Activated naive CD4-positive, alpha-beta T cell treated with anti-CD3 and anti-CD28 coated beads for 36 hours (primary cell): ENCODE measurements at regions not wholly inside any gene's neighbourhood (a gene's known extent, or its start where the extent isn't known, plus 50 kb on each side); places are given as distances from the start of the nearest gene placed in this dataset.
"Not testable (repeated sequence)": the region's sequence is repeated elsewhere in the genome, so short reads cannot be mapped to it uniquely, and the experiment has no call there.

ENCODE experiments used
- CTCF ChIA-PET: fragments of 350-600 bp; sonication (Branson Sonifier 250); formaldehyde crosslinking; loops from one replicate; lab custom pipeline; 2021; ENCODE audit warnings: antibody characterized with exemption; lab: Charles Lee
- DNase-seq: peaks from one replicate; pipeline ENCODE4 v3.0.0-alpha.2; 2020
- H3K27ac Mint-ChIP-seq: one replicate; pipeline ENCODE4 v1.8.0; 2021; ENCODE audit warnings: mild to moderate bottlenecking, mixed read lengths
- H3K27me3 Mint-ChIP-seq: one replicate; pipeline ENCODE4 v1.8.0; 2021; ENCODE audit warnings: low read depth, mixed read lengths
- H3K36me3 Mint-ChIP-seq: one replicate; pipeline ENCODE4 v1.8.0; 2021; ENCODE audit warnings: low read depth, mixed read lengths
- H3K4me1 Mint-ChIP-seq: one replicate; pipeline ENCODE4 v1.8.0; 2021; ENCODE audit warnings: low read depth, mixed read lengths
- H3K4me3 Mint-ChIP-seq: one replicate; pipeline ENCODE4 v1.8.0; 2021; ENCODE audit warnings: mild to moderate bottlenecking, moderate library complexity, mixed read lengths
- H3K9me3 Mint-ChIP-seq: one replicate; pipeline ENCODE4 v1.8.0; 2021; ENCODE audit warnings: mixed read lengths
- intact Hi-C: fragments of 100-400 bp; cut with micrococcal nuclease; formaldehyde crosslinking; loops from one replicate; pipeline ENCODE4 v1.15.1; 2023

DNA sequence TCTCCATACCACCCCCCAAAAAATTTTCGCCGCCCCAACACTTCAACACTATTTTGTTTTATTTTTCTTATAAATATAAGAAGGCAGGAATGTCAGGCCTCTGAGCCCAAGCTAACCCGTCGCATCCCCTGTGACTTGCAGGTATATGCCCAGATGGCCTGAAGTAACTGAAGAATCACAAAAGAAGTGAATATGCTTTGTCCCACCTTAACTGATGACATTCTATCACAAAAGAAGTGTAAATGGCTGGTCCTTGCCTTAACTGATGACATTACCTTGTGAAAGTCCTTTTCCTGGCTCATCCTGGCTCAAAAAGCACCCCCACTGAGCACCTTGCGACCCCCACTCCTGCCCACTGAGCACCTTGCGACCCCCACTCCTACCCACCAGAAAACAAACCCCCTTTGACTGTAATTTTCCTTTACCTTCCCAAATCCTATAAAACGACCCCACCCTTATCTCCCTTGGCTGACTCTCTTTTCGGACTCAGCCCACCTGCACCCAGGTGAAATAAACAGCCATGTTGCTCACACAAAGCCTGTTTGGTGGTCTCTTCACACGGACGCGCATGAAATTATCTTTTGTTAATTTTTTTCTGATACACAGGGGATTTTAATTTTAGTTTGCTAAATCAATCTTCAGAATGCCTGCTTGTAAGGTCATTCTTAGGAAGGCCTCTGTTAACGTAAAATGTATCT is 87.9 kb upstream of the CCDC180 start:
- DNase-seq, H3K27ac Mint-ChIP-seq, H3K4me1 Mint-ChIP-seq, H3K9me3 Mint-ChIP-seq, CTCF ChIA-PET, H3K4me3 Mint-ChIP-seq, H3K36me3 Mint-ChIP-seq: not testable (repeated sequence)
- intact Hi-C loops: loop anchor here (10.0 kb wide), 1 partner anchor 175 kb away; no protein-coding TSS in a partner anchor
- peaks cover 38% of the 10 kb centered on the region for H3K27me3 Mint-ChIP-seq

DNA sequence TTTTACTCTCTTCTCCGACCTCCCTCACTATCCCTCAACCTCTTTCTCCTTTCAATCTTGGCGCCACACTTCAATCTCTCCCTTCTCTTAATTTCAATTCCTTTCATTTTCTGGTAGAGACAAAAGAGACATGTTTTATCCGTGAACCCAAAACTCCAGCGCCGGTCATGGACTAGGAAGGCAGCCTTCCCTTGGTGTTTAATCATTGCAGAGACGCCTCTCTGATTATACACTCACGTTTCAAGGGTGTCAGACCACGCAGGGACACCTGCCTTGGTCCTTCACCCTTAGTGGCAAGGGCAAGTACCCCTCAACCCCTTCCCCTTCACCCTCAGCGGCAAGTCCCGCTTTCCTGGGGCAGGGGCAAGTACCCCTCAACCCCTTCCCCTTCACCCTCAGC is 92.3 kb upstream of the CCDC180 start:
- DNase-seq, intact Hi-C loops, CTCF ChIA-PET, H3K9me3 Mint-ChIP-seq, H3K4me3 Mint-ChIP-seq, H3K4me1 Mint-ChIP-seq, H3K36me3 Mint-ChIP-seq, H3K27ac Mint-ChIP-seq: not testable (repeated sequence)
- peaks cover 13% of the 10 kb centered on the region for H3K27me3 Mint-ChIP-seq

DNA sequence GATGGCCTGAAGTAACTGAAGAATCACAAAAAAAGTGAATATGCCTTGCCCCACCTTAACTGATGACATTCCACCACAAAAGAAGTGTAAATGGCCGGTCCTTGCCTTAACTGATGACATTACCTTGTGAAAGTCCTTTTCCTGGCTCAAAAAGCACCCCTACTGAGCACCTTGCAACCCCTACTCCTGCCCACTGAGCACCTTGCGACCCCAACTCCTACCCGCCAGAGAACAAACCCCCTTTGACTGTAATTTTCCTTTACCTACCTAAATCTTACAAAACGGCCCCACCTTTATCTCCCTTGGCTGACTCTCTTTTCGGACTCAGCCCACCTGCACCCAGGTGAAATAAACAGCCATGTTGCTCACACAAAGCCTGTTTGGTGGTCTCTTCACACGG is 92.9 kb upstream of the CCDC180 start:
- intact Hi-C loops, H3K27me3 Mint-ChIP-seq, CTCF ChIA-PET, DNase-seq, H3K36me3 Mint-ChIP-seq, H3K4me1 Mint-ChIP-seq, H3K4me3 Mint-ChIP-seq, H3K9me3 Mint-ChIP-seq, H3K27ac Mint-ChIP-seq: not testable (repeated sequence)

DNA sequence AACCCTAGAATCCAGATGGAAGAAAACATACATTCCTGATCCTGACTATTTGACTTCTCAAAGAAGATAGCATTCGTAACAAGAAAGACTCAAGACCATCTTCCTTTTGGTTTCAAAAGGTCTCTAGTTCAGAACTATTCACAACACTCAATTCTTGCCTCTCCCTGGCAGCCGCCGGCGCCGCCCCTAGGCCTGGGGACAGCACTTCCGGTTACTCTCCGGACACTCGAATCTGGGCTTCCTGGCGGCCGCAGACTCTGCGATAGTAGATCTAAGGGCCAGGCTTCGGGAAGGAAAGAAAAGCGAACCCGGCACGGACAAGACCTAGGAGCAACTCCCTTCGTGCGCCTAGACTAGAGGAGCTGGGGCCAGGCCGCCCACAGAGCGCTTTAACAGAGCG is 107.8 kb upstream of the CCDC180 start:
- intact Hi-C loops, H3K4me1 Mint-ChIP-seq, DNase-seq, CTCF ChIA-PET, H3K36me3 Mint-ChIP-seq, H3K27me3 Mint-ChIP-seq, H3K27ac Mint-ChIP-seq, H3K4me3 Mint-ChIP-seq, H3K9me3 Mint-ChIP-seq: not testable (repeated sequence)

DNA sequence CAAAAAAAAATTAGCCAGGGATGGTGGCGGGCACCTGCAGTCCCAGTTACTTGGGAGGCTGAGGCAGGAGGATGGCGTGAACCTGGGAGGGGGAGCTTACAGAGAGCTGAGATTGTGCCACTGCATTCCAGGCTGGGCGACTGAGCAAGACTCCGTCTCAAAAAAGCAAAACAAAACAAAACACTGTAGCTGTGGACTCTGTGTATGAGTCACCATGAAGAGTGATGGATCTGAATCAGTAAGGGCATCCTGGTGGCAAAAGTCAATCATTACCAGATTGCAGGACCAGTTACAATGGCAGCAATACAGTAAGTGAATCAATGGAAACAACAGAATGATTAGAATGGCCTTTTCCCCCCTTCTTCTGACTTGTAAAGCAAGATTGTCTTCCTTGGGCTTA is 113.7 kb upstream of the CCDC180 start:
- H3K27ac Mint-ChIP-seq, H3K36me3 Mint-ChIP-seq, H3K4me3 Mint-ChIP-seq, H3K4me1 Mint-ChIP-seq, H3K9me3 Mint-ChIP-seq, H3K27me3 Mint-ChIP-seq, CTCF ChIA-PET, DNase-seq, intact Hi-C loops: not testable (repeated sequence)

DNA sequence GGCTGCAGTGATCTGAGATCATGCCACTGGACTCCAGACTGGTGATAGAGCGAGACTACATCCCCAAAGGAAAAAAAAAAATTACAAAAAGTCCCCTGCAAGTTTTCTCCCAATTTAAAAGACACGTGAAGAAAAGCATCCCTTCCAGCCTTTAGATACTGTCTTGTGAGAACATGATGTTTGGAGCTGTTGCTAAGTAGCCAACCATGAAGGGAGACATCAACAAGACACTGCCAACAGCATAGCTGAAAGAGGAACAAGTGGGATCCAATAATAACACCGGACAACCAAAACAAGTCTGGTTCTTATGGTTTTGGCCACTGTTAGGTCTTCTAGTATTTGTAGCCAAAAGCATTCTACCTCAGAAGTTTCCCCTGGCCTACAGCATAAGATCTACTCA is 118.9 kb upstream of the CCDC180 start:
- Mint-ChIP-seq H3K27me3 (no peaks in the 10 kb centered on the region), H3K36me3 (no peaks in the 10 kb centered on the region), H3K27ac (no peak overlapping the region), H3K4me3 (no peak overlapping the region), H3K4me1 (no peaks in the 10 kb centered on the region), H3K9me3 (no peaks in the 10 kb centered on the region)
- CTCF ChIA-PET: no interaction called here
- intact Hi-C loops: no loop called here
- no peak for DNase-seq

DNA sequence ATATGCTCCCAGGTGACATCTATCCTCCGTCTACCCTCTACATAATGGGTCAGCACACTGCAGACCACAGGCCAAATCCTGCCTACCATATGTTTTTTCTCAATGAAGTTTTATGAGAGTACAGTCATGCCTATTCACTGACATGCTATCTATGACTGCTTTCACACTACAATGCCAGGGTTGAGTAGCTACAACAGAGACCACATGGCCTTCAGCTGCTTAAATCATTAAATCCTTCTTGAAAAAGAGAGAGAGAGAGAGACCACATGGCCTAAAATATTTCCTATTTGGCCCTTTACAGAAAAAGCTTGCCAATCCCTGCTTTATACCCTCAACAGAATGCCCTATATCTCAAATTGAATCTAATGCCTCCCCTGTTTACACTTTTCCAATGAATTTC is 119.8 kb upstream of the CCDC180 start:
- H3K36me3 Mint-ChIP-seq, DNase-seq, CTCF ChIA-PET, H3K27ac Mint-ChIP-seq, H3K27me3 Mint-ChIP-seq, H3K9me3 Mint-ChIP-seq, H3K4me3 Mint-ChIP-seq, intact Hi-C loops, H3K4me1 Mint-ChIP-seq: not testable (repeated sequence)

DNA sequence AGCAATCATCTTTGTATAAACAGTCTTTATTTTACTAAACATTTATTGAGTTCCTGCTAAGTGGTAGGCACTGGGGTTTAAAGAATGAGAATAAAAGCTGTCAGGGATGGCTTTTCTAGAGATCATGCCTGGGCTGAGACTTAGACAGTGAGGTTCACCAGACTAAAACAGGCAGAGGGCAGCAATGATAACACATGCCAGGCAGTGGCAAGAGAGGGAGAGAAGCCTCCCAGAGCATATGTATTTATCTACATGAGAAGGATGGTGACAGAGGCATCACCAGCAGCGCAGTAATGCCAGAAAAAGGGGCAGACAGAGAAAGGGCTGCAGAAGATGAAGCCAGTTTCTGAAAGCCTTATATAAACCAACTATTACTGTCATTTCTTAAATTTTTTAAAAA is 121.0 kb upstream of the CCDC180 start:
- Mint-ChIP-seq H3K9me3 (no peaks in the 10 kb centered on the region), H3K27ac (no peak overlapping the region), H3K27me3 (no peaks in the 10 kb centered on the region), H3K4me1 (no peaks in the 10 kb centered on the region), H3K4me3 (no peak overlapping the region), H3K36me3 (no peaks in the 10 kb centered on the region)
- intact Hi-C loops: no loop called here
- CTCF ChIA-PET: no interaction called here
- DNase-seq: no peak

DNA sequence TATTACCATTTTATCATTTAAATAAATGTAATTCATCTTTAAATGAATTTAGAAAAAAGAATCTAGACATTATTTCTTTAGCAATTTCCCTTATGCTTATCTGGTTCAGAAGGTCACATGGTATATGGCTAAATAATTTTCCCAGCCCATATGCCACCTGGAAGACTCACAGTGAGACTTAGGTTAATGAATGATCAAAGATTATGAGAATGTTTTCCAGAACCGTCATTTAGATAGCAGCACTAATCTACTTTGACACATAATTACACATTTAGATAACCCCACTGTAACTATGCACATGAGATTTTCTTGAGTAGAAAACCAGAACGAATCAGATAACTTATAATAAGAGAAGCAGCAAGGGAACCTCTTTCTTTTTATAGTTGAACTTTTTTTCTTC is 124.9 kb upstream of the CCDC180 start:
- CTCF ChIA-PET, H3K27ac Mint-ChIP-seq, H3K9me3 Mint-ChIP-seq, H3K4me3 Mint-ChIP-seq, H3K36me3 Mint-ChIP-seq, H3K27me3 Mint-ChIP-seq, DNase-seq, H3K4me1 Mint-ChIP-seq, intact Hi-C loops: not testable (repeated sequence)

DNA sequence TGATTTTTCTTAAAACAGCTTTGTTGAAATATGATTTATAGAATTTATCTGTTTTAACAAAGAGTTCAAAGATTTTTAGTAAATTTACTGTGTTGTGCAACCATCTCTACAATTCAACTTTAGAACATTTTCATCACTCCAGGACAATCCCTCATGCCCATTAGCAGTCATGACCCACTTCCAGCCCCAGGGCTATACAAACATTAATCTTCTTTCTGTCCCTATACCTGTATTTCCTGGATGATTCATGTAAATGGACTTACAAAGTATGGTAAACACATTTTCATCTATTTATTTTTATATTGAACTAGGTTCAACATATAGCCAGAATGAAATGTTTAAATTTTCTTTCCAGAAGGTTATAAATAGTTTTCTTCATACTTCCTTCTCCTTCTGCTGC is 127.8 kb upstream of the CCDC180 start:
- intact Hi-C loops: no loop called here
- Mint-ChIP-seq H3K27ac (no peak overlapping the region), H3K9me3 (no peaks in the 10 kb centered on the region), H3K4me3 (no peak overlapping the region), H3K27me3 (no peaks in the 10 kb centered on the region), H3K4me1 (no peaks in the 10 kb centered on the region), H3K36me3 (no peaks in the 10 kb centered on the region)
- CTCF ChIA-PET: no interaction called here
- DNase-seq: no peak

DNA sequence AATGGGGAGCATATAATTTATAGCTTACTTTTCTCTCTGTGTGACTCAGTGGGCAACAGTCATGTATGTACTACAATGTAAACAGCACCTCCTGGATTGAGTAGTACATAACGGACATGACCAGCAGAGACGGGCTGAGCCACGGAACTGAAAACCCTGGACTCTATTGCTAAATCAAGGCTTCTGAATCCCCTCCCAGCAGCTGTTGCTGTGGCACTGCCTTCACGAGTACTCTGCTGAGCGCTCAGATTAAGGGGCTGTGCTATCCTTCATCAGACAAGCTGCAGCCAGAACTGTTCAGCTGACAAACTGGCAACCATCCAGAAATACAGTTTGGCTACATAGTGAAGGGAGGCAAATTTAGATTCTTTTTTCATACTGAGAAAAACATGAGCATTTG is 131.3 kb upstream of the CCDC180 start:
- Mint-ChIP-seq H3K27me3 (no peaks in the 10 kb centered on the region), H3K27ac (no peak overlapping the region), H3K4me1 (no peaks in the 10 kb centered on the region), H3K9me3 (peaks cover 10% of the 10 kb centered on the region), H3K36me3 (peaks cover 2% of the 10 kb centered on the region), H3K4me3 (no peak overlapping the region)
- CTCF ChIA-PET: no interaction called here
- no peak for DNase-seq
- intact Hi-C loops: no loop called here

DNA sequence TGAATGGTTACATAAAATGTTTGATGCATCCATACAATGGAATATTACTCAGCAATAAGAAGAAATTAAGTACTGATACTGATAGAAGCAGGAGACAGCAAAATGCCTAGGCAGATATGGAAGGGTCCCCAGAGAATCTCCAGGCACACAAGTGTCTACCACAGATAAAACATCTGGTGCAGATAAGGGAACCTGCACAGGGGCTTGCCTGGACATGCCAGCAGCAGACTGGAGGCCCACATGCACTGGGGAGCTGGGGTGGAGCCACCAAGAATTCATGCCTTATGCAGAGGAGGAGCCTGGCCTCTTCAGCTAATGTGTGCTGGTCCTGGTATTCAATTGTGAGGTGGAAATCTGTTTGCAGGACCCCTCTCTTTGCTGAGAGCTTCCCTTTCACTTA is 129.2 kb upstream of the CTSV start:
- H3K27ac Mint-ChIP-seq, intact Hi-C loops, CTCF ChIA-PET, DNase-seq, H3K9me3 Mint-ChIP-seq, H3K4me3 Mint-ChIP-seq, H3K4me1 Mint-ChIP-seq, H3K27me3 Mint-ChIP-seq, H3K36me3 Mint-ChIP-seq: not testable (repeated sequence)

DNA sequence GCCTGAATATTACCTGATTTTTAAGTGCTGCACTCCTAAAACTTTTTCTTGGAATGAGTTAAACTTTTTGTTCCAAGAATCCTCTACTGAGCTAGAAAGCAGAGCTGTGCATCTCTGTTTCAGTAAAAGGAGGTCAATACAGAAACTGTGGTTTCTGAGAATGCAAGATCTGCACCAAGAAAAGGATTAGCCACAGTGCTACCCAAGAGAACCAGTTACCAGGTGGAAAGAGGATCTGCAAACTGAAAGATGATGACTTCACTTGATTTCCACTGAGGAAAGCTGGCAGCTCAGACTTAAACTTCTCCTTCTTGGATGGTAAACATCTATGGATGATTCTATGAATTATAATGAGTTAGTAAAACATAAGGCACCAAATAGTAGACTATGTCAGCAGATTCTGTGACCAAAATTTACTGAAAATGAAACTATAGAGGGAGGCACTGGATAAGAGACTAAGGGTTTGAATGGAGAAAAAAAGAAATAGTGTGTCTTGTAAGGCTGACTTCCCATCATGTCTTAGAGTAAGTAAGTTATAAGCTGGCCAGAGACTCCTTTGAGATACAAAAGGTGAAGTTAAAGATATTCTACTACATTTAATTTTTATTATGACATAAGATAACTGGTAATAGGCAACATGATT is 127.7 kb upstream of the CTSV start:
- H3K4me3 Mint-ChIP-seq, H3K27ac Mint-ChIP-seq, H3K9me3 Mint-ChIP-seq, H3K27me3 Mint-ChIP-seq, H3K36me3 Mint-ChIP-seq, H3K4me1 Mint-ChIP-seq, DNase-seq, CTCF ChIA-PET, intact Hi-C loops: not testable (repeated sequence)
